Pons (tissue), 1 donor: ENCODE measurements at regions not wholly inside any gene's neighbourhood (a gene's known extent, or its start where the extent isn't known, plus 50 kb on each side); places are given as distances from the start of the nearest gene placed in this dataset.

Experiments used
- DNase-seq: peaks from one replicate; pipeline ENCODE4 v3.0.0-alpha.2; 2016; ENCODE audit warnings: low spot score

GRCh38 chr6:53413326-53413725 is 64.6 kb upstream of the ELOVL5 start:
- no peak for DNase-seq

- DNase-seq: no peak
Observed at GRCh38 chr6:53412751-53413150, 64.0 kb upstream of the ELOVL5 start.

- no peak for DNase-seq
Observed at GRCh38 chr6:53412021-53412715, 63.4 kb upstream of the ELOVL5 start.

- DNase-seq: no peak
Observed at GRCh38 chr6:53411451-53411850, 62.7 kb upstream of the ELOVL5 start.

GRCh38 chr6:53410508-53411258 is 61.9 kb upstream of the ELOVL5 start:
- DNase-seq: peak; percentile 65

GRCh38 chr6:53408826-53409225 is 60.1 kb upstream of the ELOVL5 start:
- no peak for DNase-seq

- no peak for DNase-seq
Observed at GRCh38 chr6:53399027-53399344, 50.2 kb upstream of the ELOVL5 start.

GRCh38 chr6:53398247-53399026 is 49.7 kb upstream of the ELOVL5 start:
- DNase-seq: no peak
